ENCODE measurements at regions not wholly inside any gene's neighbourhood (a gene's known extent, or its start where the extent isn't known, plus 50 kb on each side); places are given as distances from the start of the nearest gene placed in this dataset.

- WGBS (ENCODE audit: low lambda C conversion rate): 39% methylated on average over 4 of the region's 4 CpGs
- no peak overlapping the region for H3K4me2 ChIP-seq
- DNase-seq: no peak
- H3K9ac ChIP-seq: no peak overlapping the region
- no peak overlapping the region for H3K4me3 ChIP-seq (ENCODE audit: low read depth in 2 of 2, low read length in 1 of 2)
- no peaks in the 10 kb centered on the region for H3K9me3 ChIP-seq
- H3K27ac ChIP-seq (ENCODE audit: low read depth in 2 of 2, low read length in 1 of 2): no peak overlapping the region
- H3K79me2 ChIP-seq (ENCODE audit: insufficient read depth): no peaks in the 10 kb centered on the region
- no peaks in the 10 kb centered on the region for H3F3A ChIP-seq (replicated peaks; ENCODE audit: insufficient read depth)
- no peaks in the 10 kb centered on the region for H3K36me3 ChIP-seq (replicated peaks in 1 of 2; ENCODE audit: control insufficient read depth in 1 of 2, insufficient read depth in 2 of 2, low read length in 1 of 2)
- no peak overlapping the region for H2AFZ ChIP-seq (ENCODE audit: low read depth)
- H3K27me3 ChIP-seq (ENCODE audit: insufficient read depth): no peaks in the 10 kb centered on the region
- TF ChIP-seq EZH2phosphoT487 (IDR thresholded peaks at IDR 0.05; ENCODE audit: borderline replicate concordance, low read depth) (no peak), RFX5 (IDR thresholded peaks at IDR 0.05; ENCODE audit: low read length) (no peak), GABPA (IDR thresholded peaks at IDR 0.05; ENCODE audit: low read depth) (no peak), USF1 (IDR thresholded peaks at IDR 0.05; ENCODE audit: borderline replicate concordance, low read depth) (no peak), RAD21 (IDR thresholded peaks at IDR 0.05; ENCODE audit: low read length) (no peak), FOXJ3 (CRISPR knock-in tag; IDR thresholded peaks at IDR 0.05) (no peak), IRF3 (IDR thresholded peaks at IDR 0.05; ENCODE audit: low read depth, low read length) (no peak), MXI1 (IDR thresholded peaks at IDR 0.05; ENCODE audit: low read depth, low read length) (no peak), ZBTB33 (IDR thresholded peaks at IDR 0.05; ENCODE audit: borderline replicate concordance, low read depth) (no peak), ELF1 (IDR thresholded peaks at IDR 0.05) (no peak), TAF1 (IDR thresholded peaks at IDR 0.05; ENCODE audit: borderline replicate concordance, low read depth, low read length) (no peak), USF2 (IDR thresholded peaks at IDR 0.05; ENCODE audit: borderline replicate concordance, low read depth, low read length) (no peak), RXRA (IDR thresholded peaks at IDR 0.05; ENCODE audit: borderline replicate concordance, low read depth) (no peak), MEF2A (IDR thresholded peaks at IDR 0.05; ENCODE audit: borderline replicate concordance, low read depth) (no peak)
- POLR2A ChIA-PET: no interaction called here
- H3K4me1 ChIP-seq (ENCODE audit: control insufficient read depth in 1 of 2, insufficient read depth in 2 of 2, low read depth in 1 of 2, low read length in 1 of 2): peaks cover 0 to 19% of the 10 kb centered on the region in 2 experiments; a peak in 1 of 4 replicates
- no peaks in the 10 kb centered on the region for H4K20me1 ChIP-seq (ENCODE audit: insufficient read depth)
- CTCF ChIA-PET: no interaction called here
- no peaks in the 10 kb centered on the region for H3K9me2 ChIP-seq
These were observed 256.0 kb upstream of the ZMIZ1 start for GRCh38 chr10:78812571-78813318.
